Smooth muscle cell (in vitro differentiated cells): ENCODE measurements at regions not wholly inside any gene's neighbourhood (a gene's known extent, or its start where the extent isn't known, plus 50 kb on each side); places are given as distances from the start of the nearest gene placed in this dataset.

Experiments
- DNase-seq: peaks from one replicate; lab custom pipeline; 2025; ENCODE audit not compliant: unreplicated experiment; lab: John Stamatoyannopoulos, UW
- H2AFZ ChIP-seq: fragments of 200-600 bp; sonication (generic); 2 replicates; pipeline ENCODE4 v1.6.0; 2016; ENCODE audit warnings: antibody characterized with exemption, low read depth, mild to moderate bottlenecking
- H3F3A ChIP-seq: fragments of 200-600 bp; sonication (generic); 2 replicates; pipeline ENCODE4 v1.6.0; 2017; ENCODE audit warnings: antibody characterized with exemption, low read depth
- H3K27ac ChIP-seq: fragments of 200-600 bp; sonication (generic); 2 replicates; pipeline ENCODE4 v1.5.1; 2016; ENCODE audit warnings: low read depth, mild to moderate bottlenecking
- H3K27me3 ChIP-seq: fragments of 200-600 bp; sonication (generic); 2 replicates; pipeline ENCODE4 v1.6.1; 2016; ENCODE audit warnings: low read depth, mild to moderate bottlenecking
- H3K36me3 ChIP-seq: fragments of 200-600 bp; sonication (generic); 2 replicates; pipeline ENCODE4 v1.5.1; 2016; ENCODE audit warnings: low read depth
- H3K4me1 ChIP-seq: fragments of 200-600 bp; sonication (generic); 2 replicates; pipeline ENCODE4 v1.5.1; 2016; ENCODE audit warnings: low read depth
- H3K4me2 ChIP-seq: fragments of 200-600 bp; sonication (generic); 2 replicates; pipeline ENCODE4 v1.6.0; 2016; ENCODE audit warnings: mild to moderate bottlenecking
- H3K4me3 ChIP-seq: fragments of 200-600 bp; sonication (generic); 2 replicates; pipeline ENCODE4 v1.5.1; 2016; ENCODE audit warnings: mild to moderate bottlenecking
- H3K79me2 ChIP-seq: fragments of 200-600 bp; sonication (generic); 2 replicates; pipeline ENCODE4 v1.6.0; 2016; ENCODE audit warnings: low read depth, mild to moderate bottlenecking
- H3K9ac ChIP-seq: fragments of 200-600 bp; sonication (generic); 2 replicates; pipeline ENCODE4 v1.6.0; 2016; ENCODE audit warnings: low read depth
- H3K9me3 ChIP-seq: fragments of 200-600 bp; sonication (generic); replicated peaks from 2 replicates; pipeline ENCODE4 v1.5.1; 2016; ENCODE audit warnings: low read depth
- H4K20me1 ChIP-seq: fragments of 200-600 bp; sonication (generic); 2 replicates; pipeline ENCODE4 v1.6.0; 2016; ENCODE audit warnings: low read depth
- CTCF ChIP-seq: fragments of 200-600 bp; sonication (generic); IDR thresholded peaks from 2 replicates; pipeline ENCODE4 v1.5.1; 2017; ENCODE audit warnings: borderline replicate concordance, mild to moderate bottlenecking, antibody characterized with exemption; ENCODE audit not compliant: insufficient read depth, poor library complexity, severe bottlenecking
- WGBS: methylation state at CpG from one replicate; pipeline ENCODE4 v1.1.7; 2016; ENCODE audit warnings: low lambda C conversion rate; 5-methylcytosine and 5-hydroxymethylcytosine counted together

DNA sequence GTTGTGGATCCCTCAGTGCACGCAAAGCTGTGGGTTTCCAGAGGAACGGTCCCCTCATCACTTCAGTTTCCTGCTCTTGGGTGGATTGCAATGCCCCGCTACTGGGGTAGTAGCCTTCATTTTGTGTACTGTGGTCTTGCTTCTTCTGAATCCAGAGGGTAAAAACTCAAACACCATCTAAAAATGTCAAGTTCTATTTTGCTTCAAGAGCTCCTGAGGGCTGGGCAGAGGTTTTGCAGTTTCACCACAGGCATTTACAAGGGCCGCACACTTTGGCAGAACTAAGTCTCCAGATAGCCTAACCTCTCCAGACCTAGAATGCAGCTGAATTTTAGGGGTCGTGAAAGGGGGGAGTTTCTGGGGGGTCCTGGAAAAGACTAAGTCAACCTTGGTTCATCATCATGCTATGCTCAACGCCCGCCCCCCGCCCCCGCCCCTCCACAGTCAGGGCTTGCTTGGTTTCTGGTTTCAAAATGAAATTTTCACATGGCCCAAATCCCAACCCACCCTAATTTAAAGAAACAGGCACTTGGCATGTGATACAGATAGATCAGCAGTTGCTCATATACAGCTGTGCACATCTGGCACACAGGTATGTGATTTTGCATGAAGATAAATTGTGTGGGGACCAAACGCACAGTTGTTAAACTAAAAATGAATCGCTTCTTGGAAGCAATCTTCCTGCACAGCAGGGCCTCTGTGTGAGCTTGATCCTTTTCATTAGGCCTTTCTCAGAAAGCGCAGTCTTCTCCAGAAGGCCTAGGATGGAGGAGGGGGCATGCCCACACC, 329.6 kb downstream of the OSR1 start:
- DNase-seq: no peak
- TF ChIP-seq CTCF: no peak
- H3K4me1 ChIP-seq: peaks cover 3% of the 10 kb centered on the region
- H3K79me2 ChIP-seq: no peaks in the 10 kb centered on the region
- H4K20me1 ChIP-seq: no peaks in the 10 kb centered on the region
- WGBS: 78% methylated on average over 12 of the region's 12 CpGs
- H3K36me3 ChIP-seq: no peaks in the 10 kb centered on the region
- no peaks in the 10 kb centered on the region for H3K9me3 ChIP-seq
- no peak overlapping the region for H3K27ac ChIP-seq
- no peak overlapping the region for H3K9ac ChIP-seq
- no peak overlapping the region for H2AFZ ChIP-seq
- H3K4me3 ChIP-seq: no peak overlapping the region
- no peaks in the 10 kb centered on the region for H3K27me3 ChIP-seq
- H3F3A ChIP-seq: no peaks in the 10 kb centered on the region
- H3K4me2 ChIP-seq: no peak overlapping the region

DNA sequence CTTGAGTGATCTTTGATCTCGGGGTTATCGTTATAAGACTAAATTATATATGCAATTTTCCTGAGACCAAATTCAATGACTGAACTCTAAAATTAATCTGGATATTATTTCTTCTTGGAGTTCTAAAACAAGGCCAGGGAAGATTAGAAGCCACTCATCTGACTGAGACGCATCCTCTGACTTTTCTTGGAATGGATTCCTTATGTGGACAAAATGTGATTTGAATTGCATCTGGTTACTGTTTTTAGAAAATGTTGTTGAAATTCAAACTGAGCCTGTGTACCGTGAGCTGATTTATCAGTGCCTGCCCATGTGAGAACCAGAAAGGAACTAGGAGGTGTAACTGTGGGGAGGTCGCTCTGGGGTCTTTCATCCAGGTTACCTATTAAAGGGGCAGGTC, 330.8 kb downstream of the OSR1 start:
- no peak overlapping the region for H3K4me3 ChIP-seq
- WGBS: 87% methylated on average over 5 of the region's 5 CpGs

GRCh38 chr2:19026261-19026660, 332.2 kb downstream of the OSR1 start:
- no peak overlapping the region for H3K27ac ChIP-seq

More for the DNA sequence above, 330.8 kb downstream of the OSR1 start:
- Histone ChIP-seq H3K4me1 (peaks cover 3% of the 10 kb centered on the region), H4K20me1 (no peaks in the 10 kb centered on the region), H3K27me3 (no peaks in the 10 kb centered on the region), H3K9ac (no peak overlapping the region), H3K27ac (no peak overlapping the region), H2AFZ (no peak overlapping the region), H3F3A (no peaks in the 10 kb centered on the region), H3K9me3 (no peaks in the 10 kb centered on the region), H3K36me3 (no peaks in the 10 kb centered on the region), H3K79me2 (no peaks in the 10 kb centered on the region), H3K4me2 (no peak overlapping the region)
- DNase-seq: no peak
- TF ChIP-seq CTCF: no peak

More at GRCh38 chr2:19026261-19026660, 332.2 kb downstream of the OSR1 start:
- H3K79me2 ChIP-seq: no peaks in the 10 kb centered on the region
- H3K9me3 ChIP-seq: no peaks in the 10 kb centered on the region
- no peak overlapping the region for H3K4me3 ChIP-seq
- 81% methylated on average over 2 of the region's 2 CpGs for WGBS
- H3K27me3 ChIP-seq: no peaks in the 10 kb centered on the region
- H3K4me2 ChIP-seq: no peak overlapping the region
- H2AFZ ChIP-seq: no peak overlapping the region
- peaks cover 5% of the 10 kb centered on the region for H3K4me1 ChIP-seq
- no peaks in the 10 kb centered on the region for H4K20me1 ChIP-seq
- no peaks in the 10 kb centered on the region for H3K36me3 ChIP-seq
- DNase-seq: no peak
- TF ChIP-seq CTCF: no peak
- no peak overlapping the region for H3K9ac ChIP-seq
- H3F3A ChIP-seq: peaks cover 2% of the 10 kb centered on the region
